ENCODE measurements at regions not wholly inside any gene's neighbourhood (a gene's known extent, or its start where the extent isn't known, plus 50 kb on each side); places are given as distances from the start of the nearest gene placed in this dataset.

- H3K79me2 ChIP-seq = no peaks in the 10 kb centered on the region
- H2AFZ ChIP-seq = no peak overlapping the region
- no peak for TF ChIP-seq CTCF (IDR thresholded peaks at IDR 0.05)
- no peaks in the 10 kb centered on the region for H3K27me3 ChIP-seq (ENCODE audit: control insufficient read depth, insufficient read depth, low read length)
- H3K9ac ChIP-seq = no peak overlapping the region
- H3K4me2 ChIP-seq (ENCODE audit: low read length) = no peak overlapping the region
- no peaks in the 10 kb centered on the region for H3K36me3 ChIP-seq (ENCODE audit: control insufficient read depth, insufficient read depth, low read length)
- H3K9me3 ChIP-seq (ENCODE audit: control insufficient read depth, low read length) = no peaks in the 10 kb centered on the region
- H3K4me1 ChIP-seq = no peaks in the 10 kb centered on the region
- no peak overlapping the region for H3K27ac ChIP-seq
- H3K4me3 ChIP-seq (ENCODE audit: low read depth, low read length) = no peak overlapping the region
Observed at GRCh38 chr2:13638181-13638580, 921.4 kb downstream of the TRIB2 start.

- Histone ChIP-seq H3K27ac (no peak overlapping the region), H3K4me2 (ENCODE audit: low read length) (no peak overlapping the region), H3K79me2 (no peaks in the 10 kb centered on the region), H3K36me3 (ENCODE audit: control insufficient read depth, insufficient read depth, low read length) (no peaks in the 10 kb centered on the region), H3K27me3 (ENCODE audit: control insufficient read depth, insufficient read depth, low read length) (no peaks in the 10 kb centered on the region), H3K4me1 (no peaks in the 10 kb centered on the region), H3K9me3 (ENCODE audit: control insufficient read depth, low read length) (no peaks in the 10 kb centered on the region), H3K4me3 (ENCODE audit: low read depth, low read length) (no peak overlapping the region), H3K9ac (no peak overlapping the region), H2AFZ (no peak overlapping the region)
- TF ChIP-seq CTCF (IDR thresholded peaks at IDR 0.05) = no peak
Observed at GRCh38 chr2:13649918-13650317, 933.2 kb downstream of the TRIB2 start.

GRCh38 chr2:13650586-13651180 lies 933.9 kb downstream of the TRIB2 start:
- no peak overlapping the region for H3K4me3 ChIP-seq (ENCODE audit: low read depth, low read length)
- no peaks in the 10 kb centered on the region for H3K79me2 ChIP-seq
- no peaks in the 10 kb centered on the region for H3K27me3 ChIP-seq (ENCODE audit: control insufficient read depth, insufficient read depth, low read length)
- H3K4me2 ChIP-seq (ENCODE audit: low read length) = no peak overlapping the region
- H3K9me3 ChIP-seq (ENCODE audit: control insufficient read depth, low read length) = no peaks in the 10 kb centered on the region
- no peak for TF ChIP-seq CTCF (IDR thresholded peaks at IDR 0.05)
- H3K9ac ChIP-seq = no peak overlapping the region
- no peak overlapping the region for H3K27ac ChIP-seq
- no peak overlapping the region for H2AFZ ChIP-seq
- H3K36me3 ChIP-seq (ENCODE audit: control insufficient read depth, insufficient read depth, low read length) = no peaks in the 10 kb centered on the region
- H3K4me1 ChIP-seq = no peaks in the 10 kb centered on the region

GRCh38 chr2:13651684-13652131 lies 935.0 kb downstream of the TRIB2 start:
- H3K27me3 ChIP-seq (ENCODE audit: control insufficient read depth, insufficient read depth, low read length) = no peaks in the 10 kb centered on the region
- H3K4me1 ChIP-seq = no peaks in the 10 kb centered on the region
- H3K4me2 ChIP-seq (ENCODE audit: low read length) = no peak overlapping the region
- H3K79me2 ChIP-seq = no peaks in the 10 kb centered on the region
- no peak overlapping the region for H3K9ac ChIP-seq
- H3K27ac ChIP-seq = no peak overlapping the region
- H2AFZ ChIP-seq = no peak overlapping the region
- H3K36me3 ChIP-seq (ENCODE audit: control insufficient read depth, insufficient read depth, low read length) = no peaks in the 10 kb centered on the region
- H3K4me3 ChIP-seq (ENCODE audit: low read depth, low read length) = no peak overlapping the region
- TF ChIP-seq CTCF (IDR thresholded peaks at IDR 0.05) = no peak
- no peaks in the 10 kb centered on the region for H3K9me3 ChIP-seq (ENCODE audit: control insufficient read depth, low read length)

All from parathyroid adenoma (tissue), 2 donors.